ENCODE measurements at regions not wholly inside any gene's neighbourhood (a gene's known extent, or its start where the extent isn't known, plus 50 kb on each side); places are given as distances from the start of the nearest gene placed in this dataset.

DNA sequence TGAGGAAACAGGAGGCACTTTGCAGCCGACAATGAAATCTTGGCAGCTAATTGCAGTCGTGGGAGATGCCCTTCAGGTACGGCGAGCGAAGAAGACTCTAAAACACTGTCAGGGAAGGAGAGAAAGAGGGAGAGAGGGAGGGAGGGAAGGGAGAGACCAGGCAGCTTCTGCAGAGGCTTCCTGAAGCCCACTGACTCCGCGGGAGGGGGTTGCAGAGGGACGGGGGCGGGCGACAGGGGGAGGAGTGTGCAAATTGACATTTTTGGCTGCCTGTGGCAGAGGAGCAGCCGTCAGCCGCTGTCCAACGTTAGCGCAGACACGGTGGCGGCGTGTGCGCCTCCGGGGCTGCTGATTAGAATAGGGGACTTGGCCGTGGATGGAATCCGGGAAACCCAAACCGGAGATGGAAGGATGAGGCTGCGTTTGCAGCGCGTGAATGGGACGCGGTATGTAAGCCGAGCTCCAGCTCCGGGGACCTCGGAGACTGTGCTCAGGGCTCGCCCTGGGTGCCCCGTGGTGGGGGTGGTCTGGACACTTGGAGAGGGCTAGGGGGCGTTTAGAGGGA lies 849.1 kb upstream of the RBFOX1 start:
- TF ChIP-seq, protein P1, sequence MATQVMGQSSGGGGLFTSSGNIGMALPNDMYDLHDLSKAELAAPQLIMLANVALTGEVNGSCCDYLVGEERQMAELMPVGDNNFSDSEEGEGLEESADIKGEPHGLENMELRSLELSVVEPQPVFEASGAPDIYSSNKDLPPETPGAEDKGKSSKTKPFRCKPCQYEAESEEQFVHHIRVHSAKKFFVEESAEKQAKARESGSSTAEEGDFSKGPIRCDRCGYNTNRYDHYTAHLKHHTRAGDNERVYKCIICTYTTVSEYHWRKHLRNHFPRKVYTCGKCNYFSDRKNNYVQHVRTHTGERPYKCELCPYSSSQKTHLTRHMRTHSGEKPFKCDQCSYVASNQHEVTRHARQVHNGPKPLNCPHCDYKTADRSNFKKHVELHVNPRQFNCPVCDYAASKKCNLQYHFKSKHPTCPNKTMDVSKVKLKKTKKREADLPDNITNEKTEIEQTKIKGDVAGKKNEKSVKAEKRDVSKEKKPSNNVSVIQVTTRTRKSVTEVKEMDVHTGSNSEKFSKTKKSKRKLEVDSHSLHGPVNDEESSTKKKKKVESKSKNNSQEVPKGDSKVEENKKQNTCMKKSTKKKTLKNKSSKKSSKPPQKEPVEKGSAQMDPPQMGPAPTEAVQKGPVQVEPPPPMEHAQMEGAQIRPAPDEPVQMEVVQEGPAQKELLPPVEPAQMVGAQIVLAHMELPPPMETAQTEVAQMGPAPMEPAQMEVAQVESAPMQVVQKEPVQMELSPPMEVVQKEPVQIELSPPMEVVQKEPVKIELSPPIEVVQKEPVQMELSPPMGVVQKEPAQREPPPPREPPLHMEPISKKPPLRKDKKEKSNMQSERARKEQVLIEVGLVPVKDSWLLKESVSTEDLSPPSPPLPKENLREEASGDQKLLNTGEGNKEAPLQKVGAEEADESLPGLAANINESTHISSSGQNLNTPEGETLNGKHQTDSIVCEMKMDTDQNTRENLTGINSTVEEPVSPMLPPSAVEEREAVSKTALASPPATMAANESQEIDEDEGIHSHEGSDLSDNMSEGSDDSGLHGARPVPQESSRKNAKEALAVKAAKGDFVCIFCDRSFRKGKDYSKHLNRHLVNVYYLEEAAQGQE (IDR thresholded peaks at IDR 0.05; ENCODE audit: insufficient read depth in 1 of 2, low read depth in 2 of 2, low read length in 2 of 2): no peak
- TF ChIP-seq FOXP2 (optimal IDR thresholded peaks at IDR 0.05; ENCODE audit: borderline replicate concordance, extremely low read depth, extremely low read length, insufficient read depth): no peak
- no peak for TF ChIP-seq POLR2AphosphoS5 (IDR thresholded peaks at IDR 0.05; ENCODE audit: low read depth, low read length)
